ENCODE measurements at regions not wholly inside any gene's neighbourhood (a gene's known extent, or its start where the extent isn't known, plus 50 kb on each side); places are given as distances from the start of the nearest gene placed in this dataset.

DNA sequence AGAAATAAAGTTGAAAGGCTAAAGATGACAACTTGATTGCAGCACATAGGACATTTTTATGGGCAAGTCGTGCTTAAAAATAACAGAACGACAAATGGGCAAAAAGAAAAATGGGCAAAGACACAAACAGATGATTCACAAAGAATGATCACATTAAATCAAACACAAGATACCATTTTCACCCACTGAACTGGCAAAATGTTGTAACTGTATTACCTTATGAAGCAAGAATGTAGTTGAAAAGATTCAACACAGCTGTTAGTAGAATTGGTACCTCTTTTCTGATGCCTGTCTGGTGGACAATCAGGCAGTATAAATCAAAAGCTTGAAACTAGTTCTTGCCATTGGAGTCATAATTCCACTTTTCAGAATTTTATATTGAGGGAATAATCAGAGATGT is 81.0 kb upstream of the PALM2AKAP2 start:
- H3K36me3 ChIP-seq (ENCODE audit: insufficient read depth, low read length) = no peaks in the 10 kb centered on the region
- H2AFZ ChIP-seq (ENCODE audit: low read length) = no peak overlapping the region
- ChIA-PET CTCF (ENCODE audit: unreplicated experiment) (no interaction called here), POLR2A (no interaction called here)
- intact Hi-C loops (cut with micrococcal nuclease; ENCODE audit: unreplicated experiment) = no loop called here
- no peak overlapping the region for H3K4me3 ChIP-seq (ENCODE audit: low read depth, low read length, poor library complexity, severe bottlenecking)
- no peak for DNase-seq (ENCODE audit: low spot score)
- BruUV-seq (replicated peaks) = no TSS peak
- H3K79me2 ChIP-seq (ENCODE audit: insufficient read depth, low read depth, low read length) = no peaks in the 10 kb centered on the region
- no peaks in the 10 kb centered on the region for H4K20me1 ChIP-seq (ENCODE audit: insufficient read depth, low read length)
- no peak overlapping the region for H3K27ac ChIP-seq (ENCODE audit: low read depth, low read length, poor library complexity, severe bottlenecking)
- no peaks in the 10 kb centered on the region for H3K9me2 ChIP-seq (ENCODE audit: insufficient read depth, low read length)
- H3K4me1 ChIP-seq (ENCODE audit: insufficient read depth, low read length, poor library complexity, severe bottlenecking) = no peaks in the 10 kb centered on the region
- TF ChIP-seq, protein P1, sequence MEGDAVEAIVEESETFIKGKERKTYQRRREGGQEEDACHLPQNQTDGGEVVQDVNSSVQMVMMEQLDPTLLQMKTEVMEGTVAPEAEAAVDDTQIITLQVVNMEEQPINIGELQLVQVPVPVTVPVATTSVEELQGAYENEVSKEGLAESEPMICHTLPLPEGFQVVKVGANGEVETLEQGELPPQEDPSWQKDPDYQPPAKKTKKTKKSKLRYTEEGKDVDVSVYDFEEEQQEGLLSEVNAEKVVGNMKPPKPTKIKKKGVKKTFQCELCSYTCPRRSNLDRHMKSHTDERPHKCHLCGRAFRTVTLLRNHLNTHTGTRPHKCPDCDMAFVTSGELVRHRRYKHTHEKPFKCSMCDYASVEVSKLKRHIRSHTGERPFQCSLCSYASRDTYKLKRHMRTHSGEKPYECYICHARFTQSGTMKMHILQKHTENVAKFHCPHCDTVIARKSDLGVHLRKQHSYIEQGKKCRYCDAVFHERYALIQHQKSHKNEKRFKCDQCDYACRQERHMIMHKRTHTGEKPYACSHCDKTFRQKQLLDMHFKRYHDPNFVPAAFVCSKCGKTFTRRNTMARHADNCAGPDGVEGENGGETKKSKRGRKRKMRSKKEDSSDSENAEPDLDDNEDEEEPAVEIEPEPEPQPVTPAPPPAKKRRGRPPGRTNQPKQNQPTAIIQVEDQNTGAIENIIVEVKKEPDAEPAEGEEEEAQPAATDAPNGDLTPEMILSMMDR (conservative IDR thresholded peaks at IDR 0.05; ENCODE audit: low read length) = no peak
- TF ChIP-seq EZH2phosphoT487 (IDR thresholded peaks at IDR 0.05; ENCODE audit: borderline replicate concordance, low read depth, low read length) = no peak
- H3K9me3 ChIP-seq (ENCODE audit: low read length) = no peaks in the 10 kb centered on the region
- H3K4me2 ChIP-seq (ENCODE audit: low read length) = no peak overlapping the region

DNA sequence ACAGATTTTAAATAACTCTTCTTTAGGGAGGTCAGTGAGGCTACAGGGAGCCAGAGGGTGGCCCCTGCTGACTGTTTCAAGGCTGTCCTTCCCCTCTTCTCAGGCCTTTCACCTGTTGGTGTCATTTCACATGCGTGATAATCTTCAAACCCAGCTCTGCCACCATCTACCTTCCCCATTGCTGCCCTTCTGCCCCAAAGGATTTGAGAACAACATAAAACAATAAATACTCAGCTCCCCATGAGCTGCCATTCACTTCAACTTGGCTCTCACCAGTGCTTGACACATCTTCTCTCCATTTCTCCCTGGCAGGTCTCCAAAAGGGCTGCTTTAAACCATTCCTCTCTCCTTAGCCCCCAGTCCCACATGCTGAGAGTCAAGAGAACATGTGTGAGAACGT is 75.5 kb upstream of the PALM2AKAP2 start:
- H4K20me1 ChIP-seq (ENCODE audit: insufficient read depth, low read length) = no peaks in the 10 kb centered on the region
- H3K9me3 ChIP-seq (ENCODE audit: low read length) = no peaks in the 10 kb centered on the region
- no peak overlapping the region for H3K4me2 ChIP-seq (ENCODE audit: low read length)
- no peak overlapping the region for H3K4me3 ChIP-seq (ENCODE audit: low read depth, low read length, poor library complexity, severe bottlenecking)
- no peaks in the 10 kb centered on the region for H3K4me1 ChIP-seq (ENCODE audit: insufficient read depth, low read length, poor library complexity, severe bottlenecking)
- intact Hi-C loops (cut with micrococcal nuclease; ENCODE audit: unreplicated experiment) = loop anchor here (10.0 kb wide), 1 partner anchor 520 kb away; no protein-coding TSS in a partner anchor
- POLR2A ChIA-PET = interaction anchor here (0.6 kb wide), 1 partner anchor 1383 kb away, joined by 3 read pairs; no protein-coding TSS in a partner anchor
- H3K9me2 ChIP-seq (ENCODE audit: insufficient read depth, low read length) = no peaks in the 10 kb centered on the region
- H3K36me3 ChIP-seq (ENCODE audit: insufficient read depth, low read length) = no peaks in the 10 kb centered on the region
- DNase-seq (ENCODE audit: low spot score) = no peak
- H3K27ac ChIP-seq (ENCODE audit: low read depth, low read length, poor library complexity, severe bottlenecking) = no peak overlapping the region
- H2AFZ ChIP-seq (ENCODE audit: low read length) = no peak overlapping the region
- no peaks in the 10 kb centered on the region for H3K79me2 ChIP-seq (ENCODE audit: insufficient read depth, low read depth, low read length)
- CTCF ChIA-PET (ENCODE audit: unreplicated experiment) = interaction anchor here (0.6 kb wide), 1 partner anchor 479 kb away, joined by 3 read pairs; no protein-coding TSS in a partner anchor
- TF ChIP-seq, protein P1 (conservative IDR thresholded peaks at IDR 0.05; ENCODE audit: low read length) = no peak
- no TSS peak for BruUV-seq (replicated peaks)

DNA sequence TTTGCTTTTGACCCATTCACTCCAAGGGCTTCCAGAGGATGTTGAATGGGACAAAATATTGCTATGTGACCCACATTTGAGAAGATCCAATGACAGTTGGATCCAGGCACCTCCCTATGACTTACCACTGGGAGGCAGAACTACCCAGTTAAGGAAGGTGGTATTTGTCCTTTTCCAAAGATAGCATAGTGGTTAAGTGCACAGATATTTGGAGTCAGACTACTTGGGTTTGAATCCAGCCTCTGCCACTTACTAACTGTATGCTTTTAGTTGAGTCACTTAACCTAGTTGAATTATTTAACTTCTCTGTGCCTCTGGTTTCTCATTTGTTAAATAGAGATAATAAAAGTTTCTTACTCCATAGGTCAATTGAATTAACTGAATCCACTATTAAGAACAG is 74.5 kb upstream of the PALM2AKAP2 start:
- H4K20me1 ChIP-seq (ENCODE audit: insufficient read depth, low read length) = no peaks in the 10 kb centered on the region
- no peaks in the 10 kb centered on the region for H3K4me1 ChIP-seq (ENCODE audit: insufficient read depth, low read length, poor library complexity, severe bottlenecking)
- no peak overlapping the region for H3K27ac ChIP-seq (ENCODE audit: low read depth, low read length, poor library complexity, severe bottlenecking)
- no peaks in the 10 kb centered on the region for H3K79me2 ChIP-seq (ENCODE audit: insufficient read depth, low read depth, low read length)
- no peak overlapping the region for H3K4me3 ChIP-seq (ENCODE audit: low read depth, low read length, poor library complexity, severe bottlenecking)
- no peaks in the 10 kb centered on the region for H3K36me3 ChIP-seq (ENCODE audit: insufficient read depth, low read length)
- no peak for TF ChIP-seq EZH2phosphoT487 (IDR thresholded peaks at IDR 0.05; ENCODE audit: borderline replicate concordance, low read depth, low read length)
- TF ChIP-seq, protein P1 (conservative IDR thresholded peaks at IDR 0.05; ENCODE audit: low read length) = 0 out of 2 replicates have a peak, but pooled peaks have one; percentile 21
- no peaks in the 10 kb centered on the region for H3K9me3 ChIP-seq (ENCODE audit: low read length)
- H3K4me2 ChIP-seq (ENCODE audit: low read length) = no peak overlapping the region
- no peaks in the 10 kb centered on the region for H3K9me2 ChIP-seq (ENCODE audit: insufficient read depth, low read length)
- no peak overlapping the region for H2AFZ ChIP-seq (ENCODE audit: low read length)
- ChIA-PET CTCF (ENCODE audit: unreplicated experiment) (no interaction called here), POLR2A (no interaction called here)
- no TSS peak for BruUV-seq (replicated peaks)
- intact Hi-C loops (cut with micrococcal nuclease; ENCODE audit: unreplicated experiment) = loop anchor here (10.0 kb wide), 1 partner anchor 519 kb away; no protein-coding TSS in a partner anchor
- DNase-seq (ENCODE audit: low spot score) = peak; percentile 2
